Keratinocyte (primary cell): ENCODE measurements at regions not wholly inside any gene's neighbourhood (a gene's known extent, or its start where the extent isn't known, plus 50 kb on each side); places are given as distances from the start of the nearest gene placed in this dataset.

Experiments used
- DNase-seq: peaks from one replicate; pipeline ENCODE4 v3.0.0-alpha.2; 2011; ENCODE audit warnings: low read depth, missing footprints, low spot score
- FAIRE-seq: peaks from 2 replicates; lab custom pipeline; 2011; peaks lifted over from hg19 to GRCh38; lab: Jason Lieb, UNC
- H2AFZ ChIP-seq: 2 replicates; pipeline ENCODE4 v1.6.0; 2012; ENCODE audit warnings: low read length, control low read depth, inconsistent platforms; ENCODE audit not compliant: control insufficient read depth
- H3K27ac ChIP-seq: 2 replicates; pipeline ENCODE4 v1.5.1; 2011; ENCODE audit warnings: low read length; ENCODE audit not compliant: control insufficient read depth, insufficient read depth
- H3K27me3 ChIP-seq: 3 replicates; pipeline ENCODE4 v1.6.0; 2011; ENCODE audit warnings: low read length; ENCODE audit not compliant: control insufficient read depth, insufficient read depth; ENCODE audit errors: extremely low read depth
- H3K36me3 ChIP-seq, 2 experiments: 2 replicates in 1 of 2; 3 replicates in 1 of 2; pipeline ENCODE4 v1.5.1; 2011; ENCODE audit warnings: low read length in 2 of 2, mild to moderate bottlenecking in 1 of 2; ENCODE audit not compliant: control insufficient read depth in 2 of 2, insufficient read depth in 2 of 2; ENCODE audit errors: extremely low read depth in 1 of 2
- H3K4me1 ChIP-seq: 3 replicates; pipeline ENCODE4 v1.5.1; 2011; ENCODE audit warnings: low read length; ENCODE audit not compliant: control insufficient read depth, insufficient read depth; ENCODE audit errors: extremely low read depth
- H3K4me2 ChIP-seq: 3 replicates; pipeline ENCODE4 v1.6.0; 2011; ENCODE audit warnings: low read depth, low read length; ENCODE audit not compliant: control insufficient read depth, insufficient read depth; ENCODE audit errors: extremely low read depth
- H3K4me3 ChIP-seq, 3 experiments: fragments of 200-600 bp in 1 of 3; sonication (generic) in 1 of 3; 2 replicates in 2 of 3; 3 replicates in 1 of 3; pipeline ENCODE4 v1.5.1; 2011 to 2016; ENCODE audit warnings: low read length in 3 of 3, mild to moderate bottlenecking in 3 of 3, control low read depth in 2 of 3, inconsistent platforms in 1 of 3, low read depth in 1 of 3, mixed read lengths in 1 of 3, mixed run types in 1 of 3, moderate library complexity in 1 of 3; ENCODE audit not compliant: control insufficient read depth in 2 of 3, insufficient read depth in 2 of 3; ENCODE audit errors: extremely low read depth in 1 of 3
- H3K79me2 ChIP-seq: 2 replicates; pipeline ENCODE4 v1.6.0; 2012; ENCODE audit warnings: low read length; ENCODE audit not compliant: control insufficient read depth, insufficient read depth
- H3K9ac ChIP-seq: 3 replicates; pipeline ENCODE4 v1.6.0; 2011; ENCODE audit warnings: low read length; ENCODE audit not compliant: control insufficient read depth, insufficient read depth; ENCODE audit errors: extremely low read depth
- H3K9me1 ChIP-seq: 3 replicates; pipeline ENCODE4 v1.6.0; 2011; ENCODE audit warnings: low read length; ENCODE audit not compliant: control insufficient read depth, insufficient read depth; ENCODE audit errors: extremely low read depth
- H3K9me3 ChIP-seq: 2 replicates; pipeline ENCODE4 v1.5.1; 2012; ENCODE audit warnings: low read depth, low read length; ENCODE audit not compliant: control insufficient read depth
- H4K20me1 ChIP-seq: 3 replicates; pipeline ENCODE4 v1.6.0; 2011; ENCODE audit warnings: low read length; ENCODE audit not compliant: control insufficient read depth, insufficient read depth; ENCODE audit errors: extremely low read depth
- EZH2 ChIP-seq: IDR thresholded peaks from one replicate; pipeline ENCODE4 v1.6.1; 2012; ENCODE audit warnings: inconsistent platforms, mild to moderate bottlenecking, low read length, moderate library complexity
- dilution Hi-C: fragments of 300-500 bp; cut with MboI; formaldehyde crosslinking; loops from one replicate; pipeline ENCODE4 v1.7.0; 2020; ENCODE audit warnings: low sequenced_read_pairs; ENCODE audit not compliant: extremely low pct_ligation_motif_present
- TF ChIP-seq, protein P1 (sequence below), 3 experiments: IDR thresholded peaks in 1 of 3; conservative IDR thresholded peaks in 1 of 3; optimal IDR thresholded peaks in 1 of 3; 2 replicates in 2 of 3; 3 replicates in 1 of 3; pipeline versions ENCODE3 to v1.5.1; 2011; ENCODE audit warnings: low read length in 3 of 3, mild to moderate bottlenecking in 3 of 3, moderate library complexity in 2 of 3, control low read depth in 1 of 3, inconsistent platforms in 1 of 3; ENCODE audit not compliant: insufficient read depth in 2 of 3; ENCODE audit errors: extremely low read depth in 1 of 3

DNA sequence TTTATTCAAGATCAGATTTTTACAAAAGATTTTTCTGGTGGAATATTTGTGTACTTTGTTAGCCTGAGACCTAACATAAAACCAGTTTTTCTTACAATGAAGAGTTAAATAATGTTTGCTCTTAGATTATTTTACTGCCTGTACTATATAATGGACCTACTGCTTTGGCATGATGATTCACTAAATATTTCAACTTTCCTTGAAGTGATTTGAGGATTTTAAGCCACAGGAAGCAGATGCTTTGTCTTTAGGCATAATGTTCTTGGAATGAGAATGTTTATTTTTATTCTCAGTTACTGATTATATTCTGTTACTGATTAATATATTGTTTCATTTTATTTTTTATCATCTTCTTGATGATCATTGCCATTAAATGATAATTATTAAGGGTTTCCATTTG lies 175.3 kb upstream of the LRP1B start:
- H3K9me1 ChIP-seq = no peaks in the 10 kb centered on the region
- no peak for TF ChIP-seq EZH2
- TF ChIP-seq, protein P1, sequence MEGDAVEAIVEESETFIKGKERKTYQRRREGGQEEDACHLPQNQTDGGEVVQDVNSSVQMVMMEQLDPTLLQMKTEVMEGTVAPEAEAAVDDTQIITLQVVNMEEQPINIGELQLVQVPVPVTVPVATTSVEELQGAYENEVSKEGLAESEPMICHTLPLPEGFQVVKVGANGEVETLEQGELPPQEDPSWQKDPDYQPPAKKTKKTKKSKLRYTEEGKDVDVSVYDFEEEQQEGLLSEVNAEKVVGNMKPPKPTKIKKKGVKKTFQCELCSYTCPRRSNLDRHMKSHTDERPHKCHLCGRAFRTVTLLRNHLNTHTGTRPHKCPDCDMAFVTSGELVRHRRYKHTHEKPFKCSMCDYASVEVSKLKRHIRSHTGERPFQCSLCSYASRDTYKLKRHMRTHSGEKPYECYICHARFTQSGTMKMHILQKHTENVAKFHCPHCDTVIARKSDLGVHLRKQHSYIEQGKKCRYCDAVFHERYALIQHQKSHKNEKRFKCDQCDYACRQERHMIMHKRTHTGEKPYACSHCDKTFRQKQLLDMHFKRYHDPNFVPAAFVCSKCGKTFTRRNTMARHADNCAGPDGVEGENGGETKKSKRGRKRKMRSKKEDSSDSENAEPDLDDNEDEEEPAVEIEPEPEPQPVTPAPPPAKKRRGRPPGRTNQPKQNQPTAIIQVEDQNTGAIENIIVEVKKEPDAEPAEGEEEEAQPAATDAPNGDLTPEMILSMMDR (optimal IDR thresholded peaks at IDR 0.05 in 1 of 3, IDR thresholded peaks at IDR 0.05 in 1 of 3, conservative IDR thresholded peaks at IDR 0.05 in 1 of 3; ENCODE audit: extremely low read depth in 1 of 3, insufficient read depth in 2 of 3, low read length in 3 of 3) = no peak
- no peak for FAIRE-seq
- no peaks in the 10 kb centered on the region for H3K36me3 ChIP-seq
- no peak overlapping the region for H3K4me3 ChIP-seq
- DNase-seq = no peak
- no peak overlapping the region for H3K27ac ChIP-seq
- H4K20me1 ChIP-seq = no peaks in the 10 kb centered on the region
- H3K4me2 ChIP-seq = no peak overlapping the region
- H3K79me2 ChIP-seq = no peaks in the 10 kb centered on the region
- H2AFZ ChIP-seq = no peak overlapping the region
- no peak overlapping the region for H3K9ac ChIP-seq
- no peaks in the 10 kb centered on the region for H3K27me3 ChIP-seq
- H3K4me1 ChIP-seq = no peaks in the 10 kb centered on the region
- dilution Hi-C loops = no loop called here
- peaks cover 2% of the 10 kb centered on the region for H3K9me3 ChIP-seq

DNA sequence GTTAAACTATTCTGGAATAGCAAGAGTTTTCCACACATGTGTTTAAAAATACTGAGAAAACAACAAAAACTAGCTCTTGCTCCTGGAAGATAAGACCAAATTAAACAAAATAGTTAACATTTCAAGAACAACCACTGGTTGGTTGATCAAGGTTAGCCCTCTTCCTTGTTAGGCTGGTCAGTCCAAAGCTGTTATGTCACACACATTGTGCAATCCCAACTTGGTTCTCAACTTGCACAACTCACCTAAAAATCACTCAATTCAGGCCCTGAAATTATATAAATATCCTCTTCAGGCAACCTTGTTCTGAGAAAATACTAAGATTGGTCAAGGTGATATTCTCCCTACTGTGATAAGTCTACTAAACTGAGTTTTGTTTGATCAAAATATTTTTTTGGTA lies 169.7 kb upstream of the LRP1B start:
- H3K4me1 ChIP-seq = no peaks in the 10 kb centered on the region
- no peaks in the 10 kb centered on the region for H4K20me1 ChIP-seq
- H3K79me2 ChIP-seq = no peaks in the 10 kb centered on the region
- H3K9me1 ChIP-seq = no peaks in the 10 kb centered on the region
- no peak overlapping the region for H3K9ac ChIP-seq
- dilution Hi-C loops = no loop called here
- DNase-seq = no peak
- H3K9me3 ChIP-seq = no peaks in the 10 kb centered on the region
- no peak overlapping the region for H2AFZ ChIP-seq
- no peak for TF ChIP-seq EZH2
- TF ChIP-seq, protein P1 (optimal IDR thresholded peaks at IDR 0.05 in 1 of 3, IDR thresholded peaks at IDR 0.05 in 1 of 3, conservative IDR thresholded peaks at IDR 0.05 in 1 of 3; ENCODE audit: extremely low read depth in 1 of 3, insufficient read depth in 2 of 3, low read length in 3 of 3) = no peak
- H3K4me3 ChIP-seq = no peak overlapping the region
- H3K36me3 ChIP-seq = no peaks in the 10 kb centered on the region
- no peak overlapping the region for H3K27ac ChIP-seq
- H3K27me3 ChIP-seq = no peaks in the 10 kb centered on the region
- FAIRE-seq = no peak
- no peak overlapping the region for H3K4me2 ChIP-seq
